HG03108 (cell line): ENCODE measurements at regions not wholly inside any gene's neighbourhood (a gene's known extent, or its start where the extent isn't known, plus 50 kb on each side); places are given as distances from the start of the nearest gene placed in this dataset.
"Not testable (repeated sequence)": the region's sequence is repeated elsewhere in the genome, so short reads cannot be mapped to it uniquely, and the experiment has no call there.

Source experiments
- ATAC-seq: cut with Tn5 transposase; IDR thresholded peaks from one replicate; pipeline ENCODE4 v1.9.1; 2021; ENCODE audit warnings: moderate library complexity; ENCODE audit not compliant: unreplicated experiment

DNA sequence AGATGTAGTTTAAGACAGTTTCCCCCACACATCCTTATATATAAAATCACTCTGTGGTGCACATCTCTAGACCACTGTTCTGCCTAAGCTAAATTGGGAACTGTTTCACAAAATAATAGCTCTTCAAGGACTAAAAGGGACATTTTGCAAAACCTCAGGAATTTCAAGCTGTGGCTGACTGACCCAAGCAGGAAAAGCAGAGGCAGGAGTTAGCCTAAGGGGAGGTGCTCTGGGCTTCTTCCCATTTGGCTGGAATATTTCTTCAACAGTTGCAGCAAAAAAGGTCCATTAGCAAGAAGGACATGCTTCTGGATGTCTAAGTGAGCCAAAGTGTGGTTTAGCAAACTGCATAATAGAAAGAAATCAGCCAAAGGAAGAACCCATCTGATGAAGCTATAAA is 551.2 kb upstream of the ANKRD30A start:
- no peak for ATAC-seq

DNA sequence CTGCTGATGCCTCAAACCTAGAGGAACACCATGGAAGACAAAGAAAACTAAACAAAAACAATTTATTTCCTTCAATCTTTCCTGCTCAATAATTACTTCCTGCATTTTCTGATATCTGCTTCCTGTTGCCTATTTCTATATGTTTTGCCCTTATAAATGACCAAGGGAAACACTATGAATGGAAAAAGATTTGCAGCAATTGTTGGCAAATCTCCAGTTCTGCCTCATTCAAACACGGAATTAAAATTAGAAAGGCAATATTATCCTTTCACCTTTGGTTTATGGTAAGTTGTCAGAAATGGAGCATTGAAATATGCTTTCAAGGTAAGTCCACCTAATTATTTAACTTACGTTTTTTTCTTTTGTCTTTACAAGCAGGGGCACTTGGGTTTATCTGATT is 552.2 kb upstream of the ANKRD30A start:
- no peak for ATAC-seq

DNA sequence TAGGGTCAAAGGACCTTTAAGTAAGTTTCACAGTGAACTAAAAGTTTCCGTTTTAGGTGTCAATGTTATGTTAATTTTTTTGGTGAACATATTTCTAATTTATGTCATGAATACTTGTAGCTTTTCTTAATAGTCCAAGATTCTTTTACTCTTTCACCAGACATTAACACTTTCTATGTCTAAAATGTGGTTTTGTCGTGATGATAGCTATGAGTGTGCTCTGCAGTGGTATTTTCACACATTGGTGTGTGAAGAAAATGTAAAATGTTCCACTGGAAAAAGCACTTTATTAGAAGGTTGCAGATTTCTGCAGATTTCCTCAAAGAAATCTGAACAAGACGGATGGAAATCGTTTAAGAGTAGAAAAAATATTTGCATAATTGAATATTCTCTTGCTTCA is 561.0 kb upstream of the ANKRD30A start:
- ATAC-seq: no peak

DNA sequence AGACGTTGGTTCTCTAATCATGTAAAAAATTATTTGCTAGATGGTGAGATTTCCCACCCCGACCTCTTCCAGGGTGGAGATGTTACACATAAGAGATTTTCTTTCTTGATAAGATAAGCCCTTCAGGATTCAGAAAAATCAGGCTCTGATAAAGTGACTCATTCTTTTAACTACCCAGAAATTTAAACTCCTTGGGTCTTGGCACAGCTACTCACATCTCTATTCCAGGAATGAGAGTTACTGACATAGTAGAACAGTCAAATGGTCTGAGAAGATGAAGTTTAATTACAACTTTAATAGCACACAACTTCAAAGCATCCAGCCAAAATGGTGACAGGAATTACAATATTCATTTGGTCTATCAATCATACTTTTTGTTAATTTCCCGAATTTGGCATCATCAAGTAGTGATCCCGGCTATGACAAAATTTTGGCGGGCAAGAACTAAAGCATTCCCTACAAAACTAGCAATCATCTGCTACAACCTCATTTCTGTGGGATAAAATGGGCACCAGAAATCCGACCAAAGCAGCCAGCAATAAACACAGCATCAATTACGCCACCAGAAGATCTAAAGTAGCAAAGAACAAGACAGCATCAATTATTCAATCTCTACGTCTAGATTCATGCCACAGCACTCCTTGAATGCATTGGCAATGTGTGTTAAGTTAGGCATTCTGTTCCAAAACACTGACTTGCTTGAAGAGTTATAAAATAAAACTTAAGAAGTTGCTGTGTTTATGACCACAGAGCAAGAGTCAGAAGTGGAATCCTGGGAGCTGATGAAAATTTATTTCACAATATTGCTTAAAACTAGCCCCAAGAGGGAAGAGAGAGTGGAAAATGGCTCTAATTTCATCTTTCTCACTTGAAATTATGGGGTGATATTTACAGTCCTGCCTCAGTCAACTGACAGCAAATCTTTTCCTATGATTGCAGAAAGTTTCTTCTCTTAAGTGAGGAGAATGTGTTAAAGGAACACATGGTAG is 565.7 kb upstream of the ANKRD30A start:
- no peak for ATAC-seq

DNA sequence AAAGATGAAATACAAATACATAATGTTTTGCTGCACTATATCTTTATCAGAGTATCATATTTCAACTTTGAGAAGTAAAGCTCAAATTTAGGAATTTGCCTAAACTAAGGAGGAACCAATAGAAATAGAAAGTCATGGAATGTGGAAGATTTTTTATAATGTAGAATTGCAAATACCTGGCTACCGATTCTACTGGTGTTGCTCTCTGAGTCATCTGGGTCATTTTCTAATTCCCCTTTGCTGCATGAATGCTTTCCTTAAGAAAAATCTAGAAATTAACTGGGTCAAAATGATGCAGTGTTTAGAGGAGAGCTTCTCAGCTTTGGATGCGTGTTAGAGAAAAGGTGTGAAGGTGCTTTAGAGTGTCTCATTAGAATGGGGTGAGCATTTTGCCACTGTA is 568.9 kb upstream of the ANKRD30A start:
- no peak for ATAC-seq

DNA sequence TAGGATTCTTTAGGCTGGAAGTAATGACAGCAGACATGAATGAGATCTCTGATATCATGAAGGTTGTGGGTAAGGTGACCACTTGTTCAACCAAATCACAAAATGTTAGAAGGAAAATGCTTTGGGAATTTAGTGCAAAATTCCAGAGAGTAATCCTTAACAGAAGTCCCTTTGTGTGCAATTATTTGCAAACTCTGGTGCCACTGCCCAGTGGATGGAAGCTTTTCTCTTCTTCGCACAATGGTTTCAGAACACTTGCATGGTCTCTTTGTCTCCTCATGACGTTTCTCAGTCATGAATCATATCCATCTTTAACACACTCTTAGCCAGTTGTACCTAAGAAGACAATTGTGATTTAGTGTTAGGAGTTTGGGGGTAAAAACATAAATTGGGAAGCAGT is 570.4 kb upstream of the ANKRD30A start:
- no peak for ATAC-seq

DNA sequence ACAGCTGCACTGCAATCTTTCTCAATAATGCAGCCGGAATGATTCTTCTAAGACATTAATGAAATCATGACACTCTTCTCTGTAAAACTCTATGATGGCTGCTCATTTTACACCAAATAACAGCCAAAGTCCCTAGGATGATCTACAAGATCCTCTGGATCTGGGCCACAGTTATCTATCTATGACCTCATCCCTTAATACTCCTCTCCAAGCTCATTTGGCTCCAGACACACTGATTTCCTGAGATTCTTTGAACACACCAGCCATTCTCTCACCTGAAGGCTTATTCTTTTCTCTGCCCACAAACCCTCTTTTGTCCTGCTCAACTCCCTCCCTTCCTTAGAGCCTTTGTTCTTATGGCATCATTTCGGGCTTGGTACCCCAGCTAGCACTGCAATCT is 577.4 kb upstream of the ANKRD30A start:
- ATAC-seq: no peak

DNA sequence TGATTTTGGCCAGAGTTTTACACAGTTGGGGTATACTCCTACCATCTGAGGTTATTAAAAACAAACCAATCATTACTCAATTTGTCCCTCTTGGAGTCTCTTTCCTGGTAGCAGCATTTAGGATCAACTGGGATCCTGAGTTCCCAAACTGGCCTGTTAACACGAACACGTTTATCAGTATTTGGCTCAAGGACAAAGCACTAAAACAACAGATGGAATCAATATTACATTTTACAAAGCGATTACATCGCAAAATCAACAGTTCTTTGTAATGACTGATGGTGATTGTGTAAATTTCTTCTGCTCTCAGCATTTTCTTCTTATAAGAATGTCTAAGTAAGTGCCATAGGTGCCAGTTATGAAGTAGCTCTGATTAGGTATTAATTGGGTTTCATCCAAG is 582.9 kb upstream of the ANKRD30A start:
- ATAC-seq: no peak

DNA sequence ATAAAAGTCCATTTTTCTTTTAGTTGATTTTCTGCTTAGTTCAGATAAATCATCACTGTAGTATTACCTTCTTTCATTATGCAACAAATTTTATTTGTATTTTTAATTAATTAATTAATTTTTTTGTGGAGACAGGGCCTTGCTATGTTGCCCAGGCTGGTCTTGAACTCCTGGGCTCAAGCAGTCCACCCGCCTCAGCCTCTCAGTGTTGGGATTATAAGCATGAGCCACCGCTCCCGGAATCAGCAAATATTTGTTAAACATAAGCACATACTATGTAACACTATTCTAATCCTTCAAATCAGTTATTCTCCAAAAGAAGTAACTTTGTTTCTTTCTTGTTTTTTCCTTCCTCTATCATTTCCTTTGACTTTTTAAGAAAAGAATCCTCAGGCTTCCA is 584.8 kb upstream of the ANKRD30A start:
- no peak for ATAC-seq

DNA sequence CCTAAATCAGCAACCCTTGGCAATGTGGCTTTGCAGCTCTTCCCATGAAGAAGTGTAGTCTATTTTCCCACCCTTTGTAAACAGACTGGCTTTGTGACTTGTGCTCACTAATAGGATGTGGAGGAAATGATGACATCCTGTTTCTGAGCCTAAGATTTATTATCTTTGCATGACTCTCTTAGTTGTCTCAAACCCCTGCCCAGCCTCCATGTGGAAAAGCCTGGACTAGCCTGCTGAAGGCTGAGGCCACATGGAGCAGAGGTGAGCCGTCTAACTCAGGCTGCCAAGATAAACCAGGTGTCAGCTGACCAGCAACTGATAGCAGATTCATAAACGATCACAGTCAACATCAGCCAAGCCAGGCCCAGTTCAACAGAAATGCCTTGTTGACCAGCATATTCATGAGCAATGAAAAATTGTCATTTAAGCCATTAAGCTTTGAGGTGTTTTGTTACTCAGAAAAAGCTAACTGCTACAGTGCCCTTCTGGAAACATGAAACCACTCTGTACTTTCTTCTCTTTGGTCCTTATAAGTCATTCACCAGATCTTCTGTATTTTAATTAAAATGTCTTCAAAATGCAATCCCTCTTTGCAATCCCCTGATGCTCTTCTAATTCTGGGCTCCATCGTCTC is 586.3 kb upstream of the ANKRD30A start:
- ATAC-seq: no peak

DNA sequence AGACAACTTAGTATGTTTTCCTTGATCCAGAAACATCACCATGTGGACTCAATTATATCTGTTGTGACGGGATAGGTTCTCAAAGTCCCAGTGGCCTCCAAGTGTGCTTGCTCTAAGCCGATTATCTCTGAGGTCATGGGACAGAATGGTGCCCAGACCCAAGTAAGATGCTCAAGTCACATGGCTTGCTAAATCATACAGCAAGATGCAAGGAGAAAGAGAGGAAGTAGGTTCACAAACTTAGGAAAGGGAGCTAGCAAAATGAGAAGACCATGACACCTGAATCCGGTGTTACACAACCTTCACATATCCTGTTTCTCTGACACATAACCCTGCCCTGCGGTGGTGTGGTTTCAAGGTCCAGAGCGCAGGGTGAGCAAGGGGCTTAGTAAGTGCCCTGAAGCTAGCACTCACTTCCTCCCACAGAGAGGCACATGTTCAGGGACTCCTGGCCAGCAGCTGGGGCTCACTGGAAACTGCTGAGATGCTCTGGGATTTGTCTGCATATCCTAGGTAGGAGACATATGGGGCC is 590.9 kb upstream of the ANKRD30A start:
- ATAC-seq: peak; percentile 99

DNA sequence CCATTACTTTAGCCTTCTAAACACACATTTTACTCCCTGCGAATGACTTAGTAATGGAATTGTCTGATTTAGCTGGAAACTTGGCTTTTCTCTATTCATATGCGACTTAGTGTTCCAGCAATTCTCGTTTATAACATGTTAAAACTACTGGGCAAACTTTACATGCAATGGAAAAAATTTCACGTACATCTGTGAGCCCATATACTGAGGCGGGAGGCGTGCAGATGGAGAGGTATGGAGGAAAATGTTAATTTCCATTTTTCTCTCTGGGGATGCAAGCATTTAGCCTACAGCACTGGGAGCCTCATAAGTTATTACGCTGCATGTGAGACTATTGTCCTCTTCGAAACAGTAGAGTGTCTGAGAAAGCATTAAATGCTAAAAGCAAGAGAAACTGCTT is 591.5 kb upstream of the ANKRD30A start:
- ATAC-seq: no peak

DNA sequence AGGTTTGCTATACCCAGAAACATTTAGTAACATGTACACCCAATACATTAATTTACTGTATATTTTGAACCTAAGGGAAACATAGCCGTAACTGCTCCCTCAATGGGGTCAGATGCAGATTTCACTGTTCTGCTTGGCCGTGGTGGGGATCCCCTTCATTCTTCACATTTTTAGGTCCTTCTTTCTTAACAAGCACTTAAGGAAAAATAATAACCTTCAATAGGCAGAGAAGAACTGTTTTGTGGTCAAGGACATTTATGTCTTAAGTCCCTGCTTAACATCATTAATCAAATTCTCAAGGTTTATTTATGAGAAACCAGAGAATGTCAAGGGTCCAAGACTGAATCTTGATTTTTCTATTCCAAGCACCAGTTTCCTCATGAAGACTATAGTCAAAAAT is 592.1 kb upstream of the ANKRD30A start:
- ATAC-seq: no peak

DNA sequence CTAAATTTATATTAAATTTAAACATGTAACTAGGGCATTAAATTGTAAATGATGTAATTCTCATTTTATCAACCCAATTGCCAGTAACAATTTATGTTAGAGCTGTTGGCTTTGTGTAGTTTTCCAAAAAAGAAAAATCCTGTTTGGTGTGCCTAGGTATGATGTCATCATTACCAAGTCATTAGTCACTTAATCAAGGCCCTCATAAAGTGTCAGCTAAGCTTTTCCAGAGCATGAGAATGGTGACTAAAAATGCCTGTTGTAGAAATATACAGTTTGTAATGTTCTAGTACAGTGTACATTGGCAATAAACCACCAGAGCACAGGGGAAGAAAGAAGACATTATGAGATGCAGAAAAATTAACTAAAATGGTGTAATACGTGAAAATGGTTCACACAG is 593.8 kb upstream of the ANKRD30A start:
- no peak for ATAC-seq

DNA sequence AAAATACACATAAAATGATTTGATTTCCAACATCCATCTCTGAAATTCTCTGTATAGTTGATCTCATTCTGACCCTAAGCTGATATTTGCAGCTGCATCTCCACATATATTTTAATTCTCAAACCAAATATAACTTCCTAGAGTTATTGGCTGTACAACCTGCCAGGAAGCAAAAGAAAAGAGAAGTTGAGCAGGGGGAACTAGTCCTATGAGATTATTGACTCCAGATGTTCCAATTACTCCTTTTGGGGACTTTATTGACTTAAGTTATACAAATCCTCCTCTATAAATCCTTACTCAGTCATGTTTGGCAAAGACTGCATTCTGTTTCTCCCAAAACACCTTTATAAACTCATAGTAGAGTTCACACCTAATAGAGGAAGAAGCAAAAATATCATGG is 599.4 kb upstream of the ANKRD30A start:
- ATAC-seq: no peak

DNA sequence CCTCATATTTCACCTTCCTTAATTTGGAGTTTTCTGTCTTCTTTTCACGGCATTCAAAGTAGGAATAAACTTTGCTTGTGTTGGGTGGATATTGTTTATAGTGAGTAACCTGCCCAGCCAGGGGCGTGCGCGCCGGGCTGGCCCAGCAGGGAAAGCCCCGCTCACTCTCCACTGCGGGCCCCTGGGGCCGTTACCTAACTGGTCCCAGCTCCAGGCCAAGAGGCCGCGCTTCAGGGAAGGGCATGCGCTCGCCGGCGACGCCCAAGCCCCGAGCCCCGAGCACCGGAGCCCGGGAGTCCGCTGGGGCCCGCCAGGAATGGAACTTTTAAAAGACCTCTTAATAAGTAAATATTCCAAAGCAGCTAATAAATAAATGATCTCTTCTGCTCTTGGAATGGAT is 601.3 kb upstream of the ANKRD30A start:
- ATAC-seq: not testable (repeated sequence)

DNA sequence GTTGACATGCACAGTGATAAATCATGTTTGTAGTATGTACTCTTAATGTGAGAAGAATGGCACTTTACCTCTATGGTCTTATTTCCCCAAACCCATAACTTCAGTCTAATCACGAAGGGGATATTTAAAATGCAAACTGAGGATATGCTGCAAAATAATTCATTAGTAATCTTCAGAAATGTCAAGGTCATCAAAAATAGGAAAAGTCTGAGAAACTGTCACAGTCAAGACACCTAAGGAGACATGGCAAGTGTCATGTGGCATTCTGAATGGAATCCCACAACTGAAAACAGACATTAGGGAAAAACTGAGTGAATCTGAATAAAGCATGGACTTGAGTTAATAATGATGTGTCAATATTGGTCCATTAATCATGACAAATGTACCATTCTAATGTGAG is 605.5 kb upstream of the ANKRD30A start:
- no peak for ATAC-seq

DNA sequence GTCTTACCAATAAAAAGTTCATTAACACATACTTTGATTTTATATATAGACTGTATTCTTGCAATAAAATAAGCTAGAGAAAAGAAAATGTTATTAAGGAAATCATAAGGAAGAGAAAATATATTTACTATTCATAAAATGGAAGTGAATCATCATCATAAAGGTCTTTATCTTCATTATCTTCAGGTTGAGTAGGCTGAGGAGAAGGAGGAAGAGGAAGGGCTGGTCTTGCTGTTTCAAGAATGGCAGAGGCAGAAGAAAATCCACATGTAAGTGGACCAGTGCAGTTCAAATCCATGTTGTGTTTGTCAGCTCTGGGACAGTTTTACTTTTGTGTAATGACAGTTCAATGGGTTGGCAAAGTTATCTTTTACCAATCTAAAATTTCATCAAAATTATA is 609.1 kb upstream of the ANKRD30A start:
- ATAC-seq: no peak

DNA sequence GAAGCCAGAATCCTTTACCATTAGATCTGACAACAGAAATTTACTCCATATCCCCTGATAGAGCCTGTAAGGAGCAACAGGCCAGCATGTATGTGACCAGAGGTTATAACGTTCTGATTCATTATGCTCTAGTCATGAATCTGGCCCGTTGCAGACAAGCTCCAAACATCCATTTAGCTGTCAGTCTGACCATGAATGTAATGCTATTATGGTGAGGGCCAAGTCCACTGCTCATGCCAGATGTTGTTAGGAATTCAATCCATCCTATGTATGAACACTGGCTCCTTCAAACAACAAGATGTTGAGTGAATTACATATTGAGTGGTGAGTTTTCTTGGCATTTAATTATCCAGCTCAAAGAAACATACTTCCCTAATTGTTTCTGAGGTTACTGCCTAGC is 610.1 kb upstream of the ANKRD30A start:
- no peak for ATAC-seq

DNA sequence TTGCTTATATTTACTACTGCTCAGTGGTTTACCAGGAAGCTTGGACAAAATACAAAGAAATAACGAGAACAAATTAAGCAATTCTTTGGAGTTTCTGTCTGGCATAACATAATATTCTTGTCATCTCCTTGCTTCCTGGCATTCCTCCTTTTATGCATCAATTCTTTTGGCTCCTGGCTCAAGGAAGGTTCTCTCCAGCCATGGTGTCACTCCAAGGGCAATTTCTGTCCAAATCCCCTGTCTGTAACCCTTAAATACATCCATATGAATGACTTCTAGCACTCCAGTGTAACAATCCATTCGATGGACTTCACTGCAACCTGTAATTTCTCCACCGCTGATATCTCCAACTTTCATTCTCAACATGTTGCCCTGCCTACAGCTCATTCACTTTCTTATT is 617.7 kb upstream of the ANKRD30A start:
- no peak for ATAC-seq

DNA sequence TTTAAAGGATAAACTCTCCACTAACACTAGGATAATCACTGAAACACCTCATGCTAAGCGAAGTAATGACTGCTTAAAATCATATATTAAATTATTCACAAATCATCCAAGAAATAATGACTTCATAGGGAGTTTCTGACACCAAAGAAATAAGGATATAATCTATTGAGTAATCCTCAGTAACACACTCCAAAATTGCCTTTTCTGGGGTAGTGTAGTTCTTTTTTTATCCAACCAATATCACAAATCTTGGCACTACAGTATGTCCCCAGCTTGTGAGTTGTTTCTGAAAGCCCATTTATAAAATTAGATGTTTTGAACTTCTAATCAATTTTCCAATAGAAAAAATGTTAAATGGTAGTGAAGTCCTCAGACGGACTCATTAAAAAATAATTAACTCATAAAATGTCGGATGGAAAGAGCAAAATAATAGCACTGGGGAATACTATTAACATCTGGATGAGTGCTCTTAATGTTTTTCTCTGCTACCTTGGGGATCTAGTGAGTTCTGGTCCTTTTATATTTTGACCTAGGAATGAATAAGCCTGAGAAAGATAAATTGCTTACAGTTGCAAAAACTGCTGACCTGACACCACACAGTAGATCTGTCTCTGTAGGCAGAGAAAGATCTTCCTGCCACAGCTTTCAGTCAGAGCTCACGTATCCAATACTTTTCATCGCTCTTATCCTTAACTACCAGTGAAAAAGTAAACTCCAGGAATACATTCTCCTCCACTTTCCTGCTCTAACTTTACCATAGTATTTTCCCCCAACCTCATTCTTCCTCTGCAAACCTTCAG is 618.5 kb upstream of the ANKRD30A start:
- ATAC-seq: no peak
